Naive thymus-derived CD4-positive, alpha-beta T cell (primary cell): ENCODE measurements at regions not wholly inside any gene's neighbourhood (a gene's known extent, or its start where the extent isn't known, plus 50 kb on each side); places are given as distances from the start of the nearest gene placed in this dataset.

ENCODE experiments used
- ATAC-seq: fragments of 150-1000 bp; cut with Tn5 transposase; 2 replicates; pipeline ENCODE4 v1.10.0; 2021; ENCODE audit warnings: mild to moderate bottlenecking, moderate library complexity
- CTCF ChIA-PET: fragments of 350-600 bp; sonication (Branson Sonifier 250); formaldehyde crosslinking; loops from one replicate; lab custom pipeline; 2021; ENCODE audit warnings: antibody characterized with exemption; lab: Charles Lee
- POLR2A ChIA-PET: fragments of 350-600 bp; sonication (Branson Sonifier 250); formaldehyde crosslinking; loops from one replicate; lab custom pipeline; 2021; ENCODE audit warnings: antibody characterized with exemption, inconsistent platforms; lab: Charles Lee
- DNase-seq, 9 donors: peaks; one replicate each; pipeline versions ENCODE4 v3.0.0 to v3.0.0-alpha.2; 2020 to 2022; ENCODE audit warnings: mixed read lengths in 1 of 9
- H3K27ac ChIP-seq: one replicate; pipeline ENCODE4 v1.7.0; 2013; ENCODE audit warnings: mild to moderate bottlenecking, low read depth, low read length, moderate library complexity
- H3K27me3 ChIP-seq, 2 donors: one replicate each; pipeline ENCODE4 v1.7.0; 2013; ENCODE audit warnings: low read length in 2 of 2, mild to moderate bottlenecking in 2 of 2, moderate library complexity in 2 of 2; ENCODE audit not compliant: control insufficient read depth in 2 of 2, insufficient read depth in 2 of 2
- H3K36me3 ChIP-seq, 3 experiments: 1 replicate in 2 of 3; 2 replicates in 1 of 3; pipeline ENCODE4 v1.7.0; 2013; ENCODE audit warnings: low read length in 3 of 3, mild to moderate bottlenecking in 3 of 3, moderate library complexity in 1 of 3; ENCODE audit not compliant: insufficient read depth in 3 of 3, control insufficient read depth in 2 of 3
- H3K4me1 ChIP-seq, 2 donors: one replicate each; pipeline ENCODE4 v1.7.0; 2013; ENCODE audit warnings: low read length in 2 of 2, mild to moderate bottlenecking in 2 of 2, moderate library complexity in 1 of 2; ENCODE audit not compliant: control insufficient read depth in 2 of 2, insufficient read depth in 2 of 2
- H3K4me3 ChIP-seq: 2 replicates; pipeline ENCODE4 v1.7.0; 2013; ENCODE audit warnings: mild to moderate bottlenecking, low read length
- H3K9me3 ChIP-seq, 3 experiments: 1 replicate in 2 of 3; 2 replicates in 1 of 3; pipeline ENCODE4 v1.7.0; 2013; ENCODE audit warnings: low read length in 3 of 3; ENCODE audit not compliant: control insufficient read depth in 2 of 3
- H3K27ac Mint-ChIP-seq, 9 donors: one replicate each; pipeline ENCODE4 v1.8.0; 2020 to 2022; ENCODE audit warnings: mixed read lengths in 9 of 9, mild to moderate bottlenecking in 8 of 9, moderate library complexity in 5 of 9, inconsistent platforms in 2 of 9
- H3K27me3 Mint-ChIP-seq, 5 donors: one replicate each; pipeline ENCODE4 v1.8.0; 2021 to 2022; ENCODE audit warnings: mixed read lengths in 5 of 5, mild to moderate bottlenecking in 1 of 5
- H3K36me3 Mint-ChIP-seq, 5 donors: one replicate each; pipeline ENCODE4 v1.8.0; 2020 to 2022; ENCODE audit warnings: mixed read lengths in 5 of 5, mild to moderate bottlenecking in 3 of 5, inconsistent platforms in 1 of 5
- H3K4me1 Mint-ChIP-seq, 7 donors: one replicate each; pipeline ENCODE4 v1.8.0; 2020 to 2022; ENCODE audit warnings: mixed read lengths in 7 of 7, mild to moderate bottlenecking in 3 of 7, inconsistent platforms in 1 of 7
- H3K4me3 Mint-ChIP-seq, 10 donors: one replicate each; pipeline ENCODE4 v1.8.0; 2020 to 2022; ENCODE audit warnings: mild to moderate bottlenecking in 10 of 10, mixed read lengths in 10 of 10, moderate library complexity in 6 of 10, inconsistent platforms in 2 of 10
- H3K9me3 Mint-ChIP-seq, 11 donors: one replicate each; pipeline ENCODE4 v1.8.0; 2020 to 2022; ENCODE audit warnings: mixed read lengths in 11 of 11, mild to moderate bottlenecking in 4 of 11, inconsistent platforms in 1 of 11, moderate library complexity in 1 of 11
- intact Hi-C, 2 donors: fragments of 100-400 bp; cut with micrococcal nuclease; formaldehyde crosslinking; loops; one replicate each; pipeline ENCODE4 v1.15.1; 2023

GRCh38 chr7:54161621-54162020 is 380.6 kb upstream of the VSTM2A start:
- no peaks in the 10 kb centered on the region for H3K27me3 Mint-ChIP-seq
- no peaks in the 10 kb centered on the region for H3K36me3 ChIP-seq
- peaks cover 0 to 12% (median 0%) of the 10 kb centered on the region in 3 experiments for H3K9me3 ChIP-seq
- POLR2A ChIA-PET = no interaction called here
- intact Hi-C loops = no loop called here
- no peak for DNase-seq
- H3K4me1 Mint-ChIP-seq = no peaks in the 10 kb centered on the region
- H3K36me3 Mint-ChIP-seq = no peaks in the 10 kb centered on the region
- no peaks in the 10 kb centered on the region for H3K4me1 ChIP-seq
- H3K27me3 ChIP-seq = no peaks in the 10 kb centered on the region
- no peak overlapping the region for H3K27ac ChIP-seq
- no peak overlapping the region for H3K27ac Mint-ChIP-seq
- no peak for ATAC-seq
- CTCF ChIA-PET = no interaction called here
- no peak overlapping the region for H3K4me3 ChIP-seq
- peaks cover 0 to 42% (median 16%) of the 10 kb centered on the region in 11 donors for H3K9me3 Mint-ChIP-seq
- H3K4me3 Mint-ChIP-seq = no peak overlapping the region

DNA sequence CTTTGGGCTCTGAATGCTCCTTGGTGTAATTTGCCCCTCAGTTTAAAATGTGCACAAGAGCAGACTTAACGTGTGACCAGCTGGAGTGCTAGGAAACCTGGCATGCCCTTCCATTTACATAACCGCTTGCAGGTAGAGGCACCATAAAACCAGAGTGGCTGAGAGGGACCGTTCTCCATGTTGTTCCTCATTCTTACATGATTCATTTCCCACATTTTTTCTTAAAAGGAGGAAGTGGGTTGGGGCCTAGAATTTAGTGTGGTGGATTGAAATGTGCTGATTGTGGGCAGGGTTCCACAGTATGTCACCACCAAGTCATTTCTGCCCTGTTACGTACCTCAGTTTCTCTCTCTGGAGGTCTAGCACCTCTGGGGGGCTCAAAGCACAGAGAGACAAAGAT is 375.8 kb upstream of the VSTM2A start:
- H3K27me3 Mint-ChIP-seq = no peaks in the 10 kb centered on the region
- Histone ChIP-seq H3K27ac (no peak overlapping the region), H3K36me3 (no peaks in the 10 kb centered on the region), H3K27me3 (no peaks in the 10 kb centered on the region), H3K9me3 (peaks cover 0 to 4% (median 0%) of the 10 kb centered on the region in 3 experiments), H3K4me3 (no peak overlapping the region), H3K4me1 (no peaks in the 10 kb centered on the region)
- no peak for DNase-seq
- ChIA-PET CTCF (no interaction called here), POLR2A (no interaction called here)
- intact Hi-C loops = no loop called here
- H3K4me3 Mint-ChIP-seq = no peak overlapping the region
- H3K27ac Mint-ChIP-seq = no peak overlapping the region
- no peaks in the 10 kb centered on the region for H3K36me3 Mint-ChIP-seq
- H3K4me1 Mint-ChIP-seq = no peaks in the 10 kb centered on the region
- H3K9me3 Mint-ChIP-seq = peaks cover 0 to 26% (median 6%) of the 10 kb centered on the region in 11 donors
- ATAC-seq = no peak

DNA sequence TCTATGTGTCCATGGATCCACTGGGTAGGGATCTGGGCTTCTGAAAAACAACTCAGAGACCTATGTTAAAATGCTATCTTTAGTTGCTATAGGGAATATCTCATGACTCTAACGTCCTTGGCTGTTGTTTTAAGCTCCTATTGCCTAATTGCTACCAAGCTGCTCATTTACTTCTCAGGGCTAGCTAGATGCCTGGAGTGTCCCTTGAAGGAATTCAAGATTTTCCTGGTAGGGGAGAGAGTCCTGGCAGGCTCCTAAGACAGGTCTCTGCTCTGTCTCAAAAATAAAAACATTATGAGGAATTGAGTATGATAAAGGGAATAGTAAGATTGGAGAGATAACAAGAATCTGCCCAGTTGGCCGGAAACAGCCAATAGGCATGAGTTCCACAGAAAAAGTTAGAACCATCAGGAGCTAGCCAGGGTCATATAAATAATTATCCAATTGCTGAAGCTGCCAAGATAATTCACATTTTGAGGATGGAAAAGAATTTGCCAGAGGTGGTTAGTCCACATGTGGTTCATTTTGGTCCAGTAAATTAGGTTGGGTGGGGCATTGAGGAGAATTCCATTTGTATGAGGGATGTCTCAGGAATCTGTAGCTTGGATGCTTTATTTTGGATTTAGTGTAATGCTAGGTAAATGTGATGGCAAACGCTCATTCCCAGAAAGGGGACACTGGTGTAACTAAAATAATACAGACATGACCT is 362.7 kb upstream of the VSTM2A start:
- Mint-ChIP-seq H3K4me1 (no peaks in the 10 kb centered on the region), H3K36me3 (peaks cover 0 to 3% (median 0%) of the 10 kb centered on the region in 5 donors), H3K27ac (no peak overlapping the region), H3K4me3 (no peak overlapping the region), H3K27me3 (no peaks in the 10 kb centered on the region), H3K9me3 (peaks cover 5 to 51% (median 22%) of the 10 kb centered on the region in 11 donors)
- no peaks in the 10 kb centered on the region for H3K4me1 ChIP-seq
- DNase-seq (no peak), ATAC-seq (no peak)
- no peaks in the 10 kb centered on the region for H3K36me3 ChIP-seq
- no peaks in the 10 kb centered on the region for H3K27me3 ChIP-seq
- peaks cover 0 to 13% (median 0%) of the 10 kb centered on the region in 3 experiments for H3K9me3 ChIP-seq
- intact Hi-C loops = no loop called here
- ChIA-PET CTCF (no interaction called here), POLR2A (no interaction called here)
- no peak overlapping the region for H3K27ac ChIP-seq
- no peak overlapping the region for H3K4me3 ChIP-seq

DNA sequence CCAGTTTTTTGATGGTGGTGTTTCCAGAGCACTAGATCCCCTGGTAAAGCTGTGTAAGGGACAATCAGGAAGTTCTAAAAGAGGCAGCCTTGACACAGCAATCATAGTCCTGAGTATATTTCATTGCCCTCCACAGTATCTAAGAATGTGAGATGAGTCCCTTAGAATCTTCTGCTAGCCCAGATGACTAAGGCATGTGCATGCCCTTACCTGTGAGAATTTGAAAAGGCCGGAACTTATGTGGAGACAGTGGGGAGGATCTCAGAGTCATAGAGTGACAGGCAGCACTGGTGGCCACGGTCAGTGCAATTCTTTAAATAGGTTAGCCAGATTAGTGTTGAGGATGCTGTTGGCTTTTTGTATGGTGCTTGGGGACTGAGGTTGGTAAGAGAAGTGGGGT is 361.4 kb upstream of the VSTM2A start:
- CTCF ChIA-PET = no interaction called here
- H3K4me1 Mint-ChIP-seq = no peaks in the 10 kb centered on the region
- ATAC-seq (no peak), DNase-seq (no peak)
- no peak overlapping the region for H3K4me3 Mint-ChIP-seq
- Histone ChIP-seq H3K9me3 (peaks cover 0 to 17% (median 0%) of the 10 kb centered on the region in 3 experiments), H3K27ac (no peak overlapping the region), H3K4me1 (no peaks in the 10 kb centered on the region), H3K27me3 (no peaks in the 10 kb centered on the region), H3K4me3 (no peak overlapping the region), H3K36me3 (no peaks in the 10 kb centered on the region)
- no peaks in the 10 kb centered on the region for H3K27me3 Mint-ChIP-seq
- no peak overlapping the region for H3K27ac Mint-ChIP-seq
- H3K36me3 Mint-ChIP-seq = peaks cover 0 to 3% (median 0%) of the 10 kb centered on the region in 5 donors
- intact Hi-C loops = no loop called here
- peaks cover 5 to 51% (median 25%) of the 10 kb centered on the region in 11 donors for H3K9me3 Mint-ChIP-seq
- POLR2A ChIA-PET = no interaction called here

GRCh38 chr7:54183055-54183454 is 359.1 kb upstream of the VSTM2A start:
- Histone ChIP-seq H3K4me1 (no peaks in the 10 kb centered on the region), H3K27ac (no peak overlapping the region), H3K36me3 (no peaks in the 10 kb centered on the region), H3K4me3 (no peak overlapping the region), H3K27me3 (no peaks in the 10 kb centered on the region), H3K9me3 (peaks cover 0 to 21% (median 3%) of the 10 kb centered on the region in 3 experiments)
- Mint-ChIP-seq H3K27me3 (no peaks in the 10 kb centered on the region), H3K36me3 (peaks cover 0 to 3% (median 0%) of the 10 kb centered on the region in 5 donors), H3K4me3 (no peak overlapping the region), H3K27ac (no peak overlapping the region), H3K4me1 (no peaks in the 10 kb centered on the region), H3K9me3 (peaks cover 7 to 52% (median 27%) of the 10 kb centered on the region in 11 donors)
- CTCF ChIA-PET = no interaction called here
- ATAC-seq (no peak), DNase-seq (no peak)
- POLR2A ChIA-PET = no interaction called here
- intact Hi-C loops = no loop called here

- peaks cover 0 to 11% (median 3%) of the 10 kb centered on the region in 3 experiments for H3K9me3 ChIP-seq
- ATAC-seq (no peak), DNase-seq (no peak)
- Mint-ChIP-seq H3K9me3 (peaks cover 4 to 52% (median 21%) of the 10 kb centered on the region in 11 donors), H3K4me1 (no peaks in the 10 kb centered on the region), H3K36me3 (peaks cover 0 to 10% (median 0%) of the 10 kb centered on the region in 5 donors), H3K27ac (no peak overlapping the region), H3K4me3 (no peak overlapping the region), H3K27me3 (no peaks in the 10 kb centered on the region)
- intact Hi-C loops = no loop called here
- no peak overlapping the region for H3K4me3 ChIP-seq
- no peaks in the 10 kb centered on the region for H3K36me3 ChIP-seq
- ChIA-PET POLR2A (no interaction called here), CTCF (no interaction called here)
- H3K27me3 ChIP-seq = no peaks in the 10 kb centered on the region
- no peak overlapping the region for H3K27ac ChIP-seq
- no peaks in the 10 kb centered on the region for H3K4me1 ChIP-seq
These were observed 355.8 kb upstream of the VSTM2A start for GRCh38 chr7:54186336-54186735.
